PC-3 (cell line): ENCODE measurements at regions not wholly inside any gene's neighbourhood (a gene's known extent, or its start where the extent isn't known, plus 50 kb on each side); places are given as distances from the start of the nearest gene placed in this dataset.

Source experiments
- ATAC-seq: fragments of 200-7000 bp; cut with Tn5 transposase; 2 replicates; pipeline ENCODE4 v1.9.1; 2020; ENCODE audit warnings: mild to moderate bottlenecking, moderate library complexity
- BruUV-seq: library from RNA; stranded (reverse); fragments of 400-500 nt; replicated peaks from 2 replicates; lab custom pipeline; 2021; lab: Mats Ljungman, UMichigan
- CTCF ChIA-PET: fragments of 300-600 bp; sonication (Branson Sonifier 250); formaldehyde crosslinking; loops from one replicate; lab custom pipeline; 2022; ENCODE audit warnings: antibody characterized with exemption; lab: Charles Lee
- POLR2A ChIA-PET: fragments of 300-600 bp; sonication (Branson Sonifier 250); formaldehyde crosslinking; loops from one replicate; lab custom pipeline; 2022; ENCODE audit warnings: antibody characterized with exemption; ENCODE audit not compliant: unreplicated experiment; lab: Charles Lee
- DNase-seq: peaks from one replicate; pipeline ENCODE4 v3.0.0-alpha.2; 2015
- H2AFZ ChIP-seq: fragments of 300-600 bp; sonication (generic); 2 replicates; pipeline ENCODE4 v1.6.0; 2016; ENCODE audit warnings: antibody characterized with exemption, low read length
- H3F3A ChIP-seq: fragments of 300-600 bp; sonication (generic); one replicate; pipeline ENCODE4 v1.6.0; 2017; ENCODE audit warnings: antibody characterized with exemption, low read length, control low read depth, mild to moderate bottlenecking; ENCODE audit not compliant: unreplicated experiment
- H3K27ac ChIP-seq: fragments of 300-600 bp; sonication (generic); 2 replicates; pipeline ENCODE4 v1.5.1; 2016; ENCODE audit warnings: mild to moderate bottlenecking, low read length
- H3K27me3 ChIP-seq: fragments of 300-600 bp; sonication (generic); 2 replicates; pipeline ENCODE4 v1.6.1; 2016; ENCODE audit warnings: low read length, mixed read lengths
- H3K36me3 ChIP-seq: fragments of 300-600 bp; sonication (generic); 2 replicates; pipeline ENCODE4 v1.6.1; 2016; ENCODE audit warnings: low read depth, mixed run types, low read length, mixed read lengths
- H3K4me1 ChIP-seq: fragments of 300-600 bp; sonication (generic); 2 replicates; pipeline ENCODE4 v1.5.1; 2016; ENCODE audit warnings: low read length; ENCODE audit not compliant: insufficient read depth
- H3K4me2 ChIP-seq: fragments of 300-600 bp; sonication (generic); 2 replicates; pipeline ENCODE4 v1.6.0; 2016; ENCODE audit warnings: low read length
- H3K4me3 ChIP-seq: fragments of 300-600 bp; sonication (generic); 2 replicates; pipeline ENCODE4 v1.5.1; 2016; ENCODE audit warnings: mild to moderate bottlenecking, low read length, mixed read lengths
- H3K79me2 ChIP-seq: fragments of 300-600 bp; sonication (generic); 2 replicates; pipeline ENCODE4 v1.6.1; 2017; ENCODE audit warnings: low read length, mixed read lengths
- H3K9ac ChIP-seq: fragments of 300-600 bp; sonication (generic); 2 replicates; pipeline ENCODE4 v1.6.0; 2016; ENCODE audit warnings: mild to moderate bottlenecking, low read length
- H3K9me2 ChIP-seq: fragments of 300-600 bp; sonication (generic); replicated peaks from 2 replicates; pipeline ENCODE4 v1.6.1; 2016; ENCODE audit warnings: mixed run types, low read length, mixed read lengths
- H3K9me3 ChIP-seq: fragments of 300-600 bp; sonication (generic); 2 replicates; pipeline ENCODE4 v1.6.1; 2016; ENCODE audit warnings: low read length, mixed read lengths
- H4K20me1 ChIP-seq: fragments of 300-600 bp; sonication (generic); 2 replicates; pipeline ENCODE4 v1.6.1; 2016; ENCODE audit warnings: low read length, mixed read lengths
- CTCF ChIP-seq: fragments of 300-600 bp; sonication (generic); conservative IDR thresholded peaks from 2 replicates; pipeline ENCODE4 v1.5.1; 2017; ENCODE audit warnings: antibody characterized with exemption, low read depth, mild to moderate bottlenecking, low read length
- EZH2 ChIP-seq: fragments of 300-600 bp; sonication (generic); IDR thresholded peaks from one replicate; pipeline ENCODE4 v1.6.1; 2017; ENCODE audit warnings: antibody characterized with exemption, mild to moderate bottlenecking, low read length; ENCODE audit not compliant: unreplicated experiment
- EZH2phosphoT487 ChIP-seq: fragments of 300-600 bp; sonication (generic); IDR thresholded peaks from 2 replicates; pipeline ENCODE4 v1.6.1; 2018; ENCODE audit warnings: mild to moderate bottlenecking, antibody characterized with exemption, low read length, borderline replicate concordance
- intact Hi-C: fragments of 100-400 bp; cut with micrococcal nuclease; formaldehyde crosslinking; loops from 2 replicates; pipeline ENCODE4 v1.9.0; 2023

- POLR2A ChIA-PET = no interaction called here
Measured at GRCh38 chr6:168981187-168981586, 272.5 kb downstream of the THBS2 start.

GRCh38 chr6:168979254-168979653, 274.4 kb downstream of the THBS2 start:
- no peak for DNase-seq
- Histone ChIP-seq H3K4me1 (no peaks in the 10 kb centered on the region), H2AFZ (no peak overlapping the region), H3F3A (no peaks in the 10 kb centered on the region), H3K9me2 (no peaks in the 10 kb centered on the region), H3K79me2 (no peaks in the 10 kb centered on the region), H3K9ac (no peak overlapping the region), H3K9me3 (no peaks in the 10 kb centered on the region), H4K20me1 (no peaks in the 10 kb centered on the region), H3K4me2 (no peak overlapping the region), H3K4me3 (no peak overlapping the region), H3K36me3 (no peaks in the 10 kb centered on the region), H3K27ac (no peak overlapping the region), H3K27me3 (no peaks in the 10 kb centered on the region)
- TF ChIP-seq CTCF = no peak
- TF ChIP-seq EZH2 = no peak
- no peak for TF ChIP-seq EZH2phosphoT487
- ChIA-PET CTCF (no interaction called here), POLR2A (no interaction called here)
- BruUV-seq = no TSS peak
- intact Hi-C loops = no loop called here
- no peak for ATAC-seq

More at GRCh38 chr6:168981187-168981586, 272.5 kb downstream of the THBS2 start:
- ATAC-seq (no peak), DNase-seq (no peak)
- no peaks in the 10 kb centered on the region for H3F3A ChIP-seq
- TF ChIP-seq EZH2phosphoT487 (no peak), CTCF (no peak), EZH2 (no peak)
- H3K27ac ChIP-seq = no peak overlapping the region
- CTCF ChIA-PET = no interaction called here
- H3K9me3 ChIP-seq = no peaks in the 10 kb centered on the region
- no peaks in the 10 kb centered on the region for H3K36me3 ChIP-seq
- no peaks in the 10 kb centered on the region for H3K79me2 ChIP-seq
- BruUV-seq = no TSS peak
- no peaks in the 10 kb centered on the region for H4K20me1 ChIP-seq
- H3K9ac ChIP-seq = no peak overlapping the region
- intact Hi-C loops = no loop called here
- H3K9me2 ChIP-seq = no peaks in the 10 kb centered on the region
- H3K27me3 ChIP-seq = no peaks in the 10 kb centered on the region
- no peaks in the 10 kb centered on the region for H3K4me1 ChIP-seq
- no peak overlapping the region for H3K4me3 ChIP-seq
- no peak overlapping the region for H2AFZ ChIP-seq
- H3K4me2 ChIP-seq = no peak overlapping the region

DNA sequence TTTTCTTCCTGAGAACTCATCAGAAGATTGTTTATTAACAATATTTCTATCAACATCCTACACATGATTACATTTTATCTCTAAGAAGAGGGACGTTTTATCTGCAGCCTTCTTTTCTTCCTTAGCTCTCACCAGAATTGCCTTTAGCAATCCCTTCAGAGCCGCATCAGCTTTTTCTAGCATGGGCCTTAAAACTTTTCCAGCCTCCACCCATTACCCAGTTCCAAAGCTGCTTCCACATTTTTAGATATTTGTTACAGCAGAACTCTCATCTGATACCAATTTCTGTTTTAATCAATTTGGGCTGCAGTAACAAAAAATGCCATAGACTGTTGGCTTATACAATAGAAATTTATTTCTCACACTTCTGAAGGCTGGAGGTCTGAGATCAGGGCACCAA, 281.5 kb downstream of the THBS2 start:
- no peak overlapping the region for H3K4me3 ChIP-seq
- TF ChIP-seq CTCF = no peak
- no TSS peak for BruUV-seq
- no peak overlapping the region for H3K9ac ChIP-seq
- H2AFZ ChIP-seq = no peak overlapping the region
- no peak for ATAC-seq
- H3K4me2 ChIP-seq = no peak overlapping the region
- intact Hi-C loops = no loop called here
- H3K79me2 ChIP-seq = no peaks in the 10 kb centered on the region
- no peaks in the 10 kb centered on the region for H3F3A ChIP-seq
- ChIA-PET CTCF (no interaction called here), POLR2A (no interaction called here)
- no peak overlapping the region for H3K27ac ChIP-seq
- no peaks in the 10 kb centered on the region for H3K27me3 ChIP-seq
- H3K4me1 ChIP-seq = no peaks in the 10 kb centered on the region
- H3K36me3 ChIP-seq = no peaks in the 10 kb centered on the region
- no peaks in the 10 kb centered on the region for H4K20me1 ChIP-seq
- H3K9me2 ChIP-seq = no peaks in the 10 kb centered on the region
- no peak for DNase-seq
- no peaks in the 10 kb centered on the region for H3K9me3 ChIP-seq
